Endothelial cell of umbilical vein (primary cell): ENCODE measurements at regions not wholly inside any gene's neighbourhood (a gene's known extent, or its start where the extent isn't known, plus 50 kb on each side); places are given as distances from the start of the nearest gene placed in this dataset.

ENCODE experiments used
- BruUV-seq: library from RNA; stranded (reverse); fragments of 400-500 nt; replicated peaks from 2 replicates; lab custom pipeline; 2021; lab: Mats Ljungman, UMichigan
- CTCF ChIA-PET: fragments of 300-600, 350-600 bp; sonication (Branson Sonifier 250); formaldehyde crosslinking; loops from one replicate; lab custom pipeline; 2021; ENCODE audit warnings: antibody characterized with exemption, inconsistent platforms; lab: Charles Lee
- POLR2A ChIA-PET: fragments of 300-600, 350-600 bp; sonication (Branson Sonifier 250); formaldehyde crosslinking; loops from one replicate; lab custom pipeline; 2021; ENCODE audit warnings: antibody characterized with exemption, inconsistent platforms; lab: Charles Lee
- DNase-seq: peaks from one replicate; pipeline ENCODE4 v3.0.0-alpha.2; 2011; ENCODE audit warnings: low read depth, low spot score
- FAIRE-seq: peaks from 2 replicates; lab custom pipeline; 2011; peaks lifted over from hg19 to GRCh38; lab: Jason Lieb, UNC
- H2AFZ ChIP-seq: 2 replicates; pipeline ENCODE4 v1.6.0; 2012; ENCODE audit warnings: low read depth, low read length, control low read depth, inconsistent platforms
- H3K27ac ChIP-seq: 2 replicates; pipeline ENCODE4 v1.5.1; 2011; ENCODE audit warnings: low read depth, mild to moderate bottlenecking, control low read depth, low read length, moderate library complexity; ENCODE audit not compliant: insufficient read depth
- H3K27me3 ChIP-seq, 2 experiments: 2 replicates each; pipeline versions ENCODE4 v1.6.0 to v1.6.1; 2011; ENCODE audit warnings: low read length in 2 of 2, mixed read lengths in 1 of 2; ENCODE audit not compliant: control insufficient read depth in 2 of 2, insufficient read depth in 2 of 2
- H3K36me3 ChIP-seq, 2 experiments: 2 replicates in 1 of 2; 3 replicates in 1 of 2; pipeline ENCODE4 v1.5.1; 2011; ENCODE audit warnings: low read length in 2 of 2, mild to moderate bottlenecking in 1 of 2, moderate library complexity in 1 of 2; ENCODE audit not compliant: control insufficient read depth in 2 of 2, insufficient read depth in 2 of 2; ENCODE audit errors: extremely low read depth in 1 of 2
- H3K4me1 ChIP-seq: 3 replicates; pipeline ENCODE4 v1.5.1; 2011; ENCODE audit warnings: mild to moderate bottlenecking, low read length; ENCODE audit not compliant: control insufficient read depth, insufficient read depth; ENCODE audit errors: extremely low read depth
- H3K4me2 ChIP-seq: 2 replicates; pipeline ENCODE4 v1.6.1; 2011; ENCODE audit warnings: low read length, control low read depth, mixed read lengths; ENCODE audit not compliant: insufficient read depth
- H3K4me3 ChIP-seq, 3 experiments: fragments of 200-600 bp in 1 of 3; sonication (generic), shearing (Covaris generic) in 1 of 3; replicated peaks in 1 of 3; 2 replicates each; pipeline ENCODE4 v1.5.1; 2011 to 2016; ENCODE audit warnings: control low read depth in 3 of 3, low read length in 3 of 3, mild to moderate bottlenecking in 2 of 3, inconsistent platforms in 1 of 3, low read depth in 1 of 3, moderate library complexity in 1 of 3; ENCODE audit not compliant: insufficient read depth in 1 of 3
- H3K79me2 ChIP-seq: 2 replicates; pipeline ENCODE4 v1.6.0; 2012; ENCODE audit warnings: low read length, inconsistent platforms; ENCODE audit not compliant: control insufficient read depth, insufficient read depth
- H3K9ac ChIP-seq: replicated peaks from 2 replicates; pipeline ENCODE3; 2011; ENCODE audit warnings: low read length, control low read depth; ENCODE audit not compliant: insufficient read depth; ENCODE audit errors: extremely low read depth
- H3K9me1 ChIP-seq: replicated peaks from 3 replicates; pipeline ENCODE4 v1.6.0; 2011; ENCODE audit warnings: mild to moderate bottlenecking, low read length; ENCODE audit not compliant: control insufficient read depth, insufficient read depth; ENCODE audit errors: extremely low read depth
- H3K9me3 ChIP-seq: replicated peaks from 2 replicates; pipeline ENCODE4 v1.5.1; 2012; ENCODE audit warnings: low read length, inconsistent platforms; ENCODE audit not compliant: control insufficient read depth, insufficient read depth
- H4K20me1 ChIP-seq: replicated peaks from 2 replicates; pipeline ENCODE3; 2011; ENCODE audit warnings: mild to moderate bottlenecking, low read length; ENCODE audit not compliant: control insufficient read depth, insufficient read depth; ENCODE audit errors: extremely low read depth
- EZH2 ChIP-seq: IDR thresholded peaks from 2 replicates; pipeline ENCODE4 v1.6.1; 2012; ENCODE audit warnings: borderline replicate concordance, low read depth, mild to moderate bottlenecking, moderate library complexity, low read length, inconsistent platforms; ENCODE audit not compliant: severe bottlenecking
- FOS ChIP-seq: IDR thresholded peaks from 2 replicates; pipeline ENCODE4 v1.6.1; 2011; ENCODE audit warnings: mild to moderate bottlenecking, low read length, moderate library complexity, borderline replicate concordance; ENCODE audit not compliant: insufficient read depth
- GATA2 ChIP-seq: IDR thresholded peaks from 2 replicates; pipeline ENCODE4 v1.7.0; 2011; ENCODE audit warnings: low read depth, mild to moderate bottlenecking, moderate library complexity, mixed read lengths, low read length; ENCODE audit not compliant: insufficient read length, insufficient read depth
- JUN ChIP-seq: IDR thresholded peaks from 2 replicates; pipeline ENCODE4 v1.6.1; 2011; ENCODE audit warnings: borderline replicate concordance, low read depth; ENCODE audit not compliant: insufficient read length, insufficient read depth
- MYC ChIP-seq: IDR thresholded peaks from one replicate; pipeline ENCODE4 v1.6.1; 2011; ENCODE audit warnings: mild to moderate bottlenecking, low read depth, low read length
- POLR2A ChIP-seq: IDR thresholded peaks from 2 replicates; pipeline ENCODE4 v1.6.1; 2012; ENCODE audit warnings: low read depth, mild to moderate bottlenecking, control low read depth, low read length
- POLR2AphosphoS5 ChIP-seq: IDR thresholded peaks from 2 replicates; pipeline ENCODE4 v1.6.1; 2012; ENCODE audit warnings: low read depth, mild to moderate bottlenecking, control low read depth, low read length, moderate library complexity; ENCODE audit not compliant: insufficient read depth
- dilution Hi-C: fragments of 300-500 bp; cut with MboI; formaldehyde crosslinking; loops from one replicate; pipeline ENCODE4 v1.15.0; 2019; ENCODE audit warnings: low sequenced_read_pairs; ENCODE audit not compliant: extremely low pct_ligation_motif_present
- intact Hi-C: fragments of 100-400 bp; cut with micrococcal nuclease; formaldehyde crosslinking; loops from one replicate; pipeline ENCODE4 v1.10.0; 2022
- TF ChIP-seq, protein P1 (sequence below), 2 donors: IDR thresholded peaks; 1 replicate in 1 of 2; 2 replicates in 1 of 2; pipeline ENCODE4 v1.5.1; 2011; ENCODE audit warnings: low read length in 2 of 2, mild to moderate bottlenecking in 2 of 2, moderate library complexity in 2 of 2, control low read depth in 1 of 2, inconsistent platforms in 1 of 2, low read depth in 1 of 2; ENCODE audit not compliant: insufficient read depth in 1 of 2; ENCODE audit errors: extremely low read depth in 1 of 2
- TF ChIP-seq, protein P2 (sequence below): IDR thresholded peaks from 2 replicates; pipeline ENCODE4 v1.6.1; 2011; ENCODE audit not compliant: insufficient read depth, insufficient read length

DNA sequence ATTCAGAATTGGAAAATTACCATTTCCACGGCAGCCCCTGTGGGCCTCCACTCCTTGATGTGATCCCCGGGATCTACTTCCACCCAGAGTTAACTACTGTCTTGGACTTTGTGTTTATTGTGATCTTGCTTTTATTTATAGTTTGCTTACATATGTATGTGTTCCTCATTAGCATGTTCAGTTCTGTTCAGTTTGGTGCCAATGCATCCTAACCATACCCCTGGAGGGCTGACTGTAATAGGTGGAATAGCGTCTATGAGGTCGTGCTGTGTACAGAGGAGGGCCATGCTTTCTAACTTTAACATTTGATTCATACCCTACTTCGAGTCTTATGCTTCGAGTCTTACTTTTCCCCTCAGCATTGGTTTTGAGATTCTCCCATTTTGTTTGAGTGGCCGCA, 104.3 kb upstream of the SLC24A3 start:
- H3K4me2 ChIP-seq = no peak overlapping the region
- no peak overlapping the region for H3K27ac ChIP-seq
- dilution Hi-C loops (no loop called here), intact Hi-C loops (no loop called here)
- FAIRE-seq (no peak), DNase-seq (no peak)
- H3K9ac ChIP-seq = no peak overlapping the region
- CTCF ChIA-PET = no interaction called here
- no TSS peak for BruUV-seq
- H3K36me3 ChIP-seq = no peaks in the 10 kb centered on the region
- H3K4me1 ChIP-seq = no peaks in the 10 kb centered on the region
- H3K27me3 ChIP-seq = no peaks in the 10 kb centered on the region
- H3K9me3 ChIP-seq = peaks cover 6% of the 10 kb centered on the region
- POLR2A ChIA-PET = no interaction called here
- no peak overlapping the region for H2AFZ ChIP-seq
- H4K20me1 ChIP-seq = no peaks in the 10 kb centered on the region
- TF ChIP-seq MYC = no peak
- TF ChIP-seq GATA2 = no peak
- no peak for TF ChIP-seq POLR2A
- no peak for TF ChIP-seq EZH2
- TF ChIP-seq POLR2AphosphoS5 = no peak
- TF ChIP-seq, protein P1, sequence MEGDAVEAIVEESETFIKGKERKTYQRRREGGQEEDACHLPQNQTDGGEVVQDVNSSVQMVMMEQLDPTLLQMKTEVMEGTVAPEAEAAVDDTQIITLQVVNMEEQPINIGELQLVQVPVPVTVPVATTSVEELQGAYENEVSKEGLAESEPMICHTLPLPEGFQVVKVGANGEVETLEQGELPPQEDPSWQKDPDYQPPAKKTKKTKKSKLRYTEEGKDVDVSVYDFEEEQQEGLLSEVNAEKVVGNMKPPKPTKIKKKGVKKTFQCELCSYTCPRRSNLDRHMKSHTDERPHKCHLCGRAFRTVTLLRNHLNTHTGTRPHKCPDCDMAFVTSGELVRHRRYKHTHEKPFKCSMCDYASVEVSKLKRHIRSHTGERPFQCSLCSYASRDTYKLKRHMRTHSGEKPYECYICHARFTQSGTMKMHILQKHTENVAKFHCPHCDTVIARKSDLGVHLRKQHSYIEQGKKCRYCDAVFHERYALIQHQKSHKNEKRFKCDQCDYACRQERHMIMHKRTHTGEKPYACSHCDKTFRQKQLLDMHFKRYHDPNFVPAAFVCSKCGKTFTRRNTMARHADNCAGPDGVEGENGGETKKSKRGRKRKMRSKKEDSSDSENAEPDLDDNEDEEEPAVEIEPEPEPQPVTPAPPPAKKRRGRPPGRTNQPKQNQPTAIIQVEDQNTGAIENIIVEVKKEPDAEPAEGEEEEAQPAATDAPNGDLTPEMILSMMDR (IDR thresholded peaks at IDR 0.05; ENCODE audit: extremely low read depth in 1 of 2, insufficient read depth in 1 of 2, low read depth in 1 of 2, low read length in 2 of 2) = no peak
- no peak for TF ChIP-seq JUN
- TF ChIP-seq, protein P2, sequence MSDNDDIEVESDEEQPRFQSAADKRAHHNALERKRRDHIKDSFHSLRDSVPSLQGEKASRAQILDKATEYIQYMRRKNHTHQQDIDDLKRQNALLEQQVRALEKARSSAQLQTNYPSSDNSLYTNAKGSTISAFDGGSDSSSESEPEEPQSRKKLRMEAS = no peak
- TF ChIP-seq FOS = no peak
- H3K79me2 ChIP-seq = no peaks in the 10 kb centered on the region
- no peaks in the 10 kb centered on the region for H3K9me1 ChIP-seq
- no peak overlapping the region for H3K4me3 ChIP-seq
